ENCODE measurements at regions not wholly inside any gene's neighbourhood (a gene's known extent, or its start where the extent isn't known, plus 50 kb on each side); places are given as distances from the start of the nearest gene placed in this dataset.

GRCh38 chr2:153568105-153568504, 89.5 kb upstream of the RPRM start:
- no peak for TF ChIP-seq EP300 (IDR thresholded peaks at IDR 0.05; ENCODE audit: borderline replicate concordance)
- TF ChIP-seq, protein P1, sequence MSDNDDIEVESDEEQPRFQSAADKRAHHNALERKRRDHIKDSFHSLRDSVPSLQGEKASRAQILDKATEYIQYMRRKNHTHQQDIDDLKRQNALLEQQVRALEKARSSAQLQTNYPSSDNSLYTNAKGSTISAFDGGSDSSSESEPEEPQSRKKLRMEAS (IDR thresholded peaks at IDR 0.05) = no peak

Data from Ishikawa (cell line).